AML-193 (cell line): ENCODE measurements at regions not wholly inside any gene's neighbourhood (a gene's known extent, or its start where the extent isn't known, plus 50 kb on each side); places are given as distances from the start of the nearest gene placed in this dataset.
"Not testable (repeated sequence)": the region's sequence is repeated elsewhere in the genome, so short reads cannot be mapped to it uniquely, and the experiment has no call there.

ENCODE experiments used
- DNase-seq, 2 experiments: peaks; one replicate each; lab custom pipeline; 2025; lab: John Stamatoyannopoulos, UW

DNA sequence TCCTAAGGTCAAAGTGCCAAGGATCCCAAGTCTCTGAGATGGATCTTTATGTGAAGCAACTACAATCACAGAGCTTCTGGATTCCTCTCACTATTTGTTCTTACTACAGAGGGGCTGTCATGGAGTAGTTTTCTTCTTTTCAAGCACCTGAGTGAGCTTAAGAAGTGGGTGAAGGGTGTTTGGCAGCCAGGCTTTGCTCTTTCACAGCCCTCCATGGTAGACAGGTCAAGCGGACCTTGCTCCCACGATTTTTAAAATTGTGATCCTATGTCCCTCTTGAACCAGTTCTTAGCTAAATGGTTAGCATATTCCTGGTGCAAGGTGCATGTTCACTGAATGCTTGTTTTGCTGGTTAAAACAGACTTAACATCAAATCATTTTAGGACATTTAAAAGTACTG, 332.2 kb downstream of the GADD45G start:
- DNase-seq: no peak

DNA sequence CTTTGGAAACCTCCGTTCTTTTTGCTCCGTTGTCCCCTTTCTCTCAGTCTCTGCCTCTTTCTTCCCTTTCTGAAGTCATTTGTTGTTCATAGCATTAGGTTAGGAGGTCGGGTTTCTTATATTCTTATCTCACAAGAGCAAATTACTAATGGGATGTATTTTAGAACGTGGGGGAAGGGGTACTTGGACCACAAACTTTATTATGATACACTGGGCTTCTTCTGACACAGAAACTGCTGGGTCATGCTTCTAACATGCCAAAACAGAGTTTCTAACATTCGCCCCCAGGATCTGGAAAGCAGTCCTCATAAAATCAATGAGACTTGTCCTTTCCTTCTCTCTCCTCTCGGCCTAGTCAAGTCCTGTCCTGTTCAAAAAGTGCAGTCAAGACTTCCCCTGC, 334.4 kb downstream of the GADD45G start:
- DNase-seq: no peak

DNA sequence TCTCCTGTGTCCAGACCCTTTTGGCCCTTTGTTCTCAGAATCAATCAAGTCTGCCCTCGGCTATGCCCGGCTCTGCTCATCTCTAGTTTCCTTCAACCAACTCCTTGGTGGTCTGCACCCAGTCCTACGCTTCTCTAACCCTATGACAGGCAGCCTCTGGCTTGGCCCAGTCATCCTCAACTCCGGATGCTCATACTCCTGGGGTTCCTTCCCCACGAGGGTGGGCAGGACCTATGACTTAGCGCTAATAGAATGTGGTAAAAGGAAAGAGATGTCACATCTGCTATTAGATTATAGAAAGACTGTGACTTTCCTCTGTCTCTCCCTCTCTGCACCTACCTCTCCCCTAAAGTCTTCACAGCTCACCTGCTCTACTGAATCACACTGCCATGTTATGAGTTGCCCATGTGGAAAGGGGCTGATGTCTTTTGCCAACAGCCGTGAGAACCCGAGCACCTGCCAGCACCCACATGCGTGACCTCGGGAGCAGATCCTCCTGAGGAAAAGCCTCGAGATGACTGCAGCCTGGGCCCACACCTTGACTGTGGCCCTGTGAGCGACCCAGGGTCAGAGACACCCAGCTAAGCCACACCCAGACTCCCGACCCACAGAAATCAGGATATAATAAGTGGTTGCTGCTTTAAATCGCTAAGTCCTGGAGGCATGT, 334.9 kb downstream of the GADD45G start:
- DNase-seq: no peak

DNA sequence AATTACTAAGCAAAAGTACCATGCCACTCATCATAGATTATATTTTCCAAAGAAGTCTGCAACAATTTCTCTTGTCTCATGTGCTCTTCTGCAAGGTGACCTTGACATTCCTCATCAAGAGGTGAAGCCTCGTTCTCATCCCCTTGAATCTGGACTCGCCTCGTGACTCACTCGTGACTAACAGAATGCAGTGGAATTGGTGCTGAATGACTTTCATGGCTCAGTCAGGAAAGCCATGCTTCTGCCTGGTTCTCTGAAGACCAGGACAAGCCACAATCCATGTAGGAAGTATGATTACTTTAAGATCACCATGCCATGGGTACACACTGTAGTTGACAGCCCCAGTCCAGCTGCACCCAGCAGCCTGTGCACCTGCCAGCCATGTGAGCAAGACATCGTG, 335.8 kb downstream of the GADD45G start:
- DNase-seq: no peak

DNA sequence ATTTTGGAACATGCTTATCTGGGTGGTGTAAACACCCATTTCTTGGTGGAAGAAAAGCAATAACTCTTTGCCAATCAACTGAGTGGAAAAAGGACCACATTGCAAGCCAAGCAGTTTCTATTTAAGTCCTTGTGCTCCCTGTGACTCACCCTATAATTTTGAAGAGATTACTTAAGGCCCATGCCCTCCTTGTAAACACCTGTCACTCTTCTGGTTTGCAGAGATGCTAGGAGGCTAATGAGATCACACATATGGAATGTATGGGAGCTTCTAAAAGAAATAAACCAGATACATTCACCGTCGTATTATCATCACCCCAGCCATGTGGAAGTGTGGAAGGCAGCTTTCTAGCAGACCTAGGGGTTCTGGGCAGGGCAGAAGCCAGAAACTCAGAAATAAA, 337.1 kb downstream of the GADD45G start:
- DNase-seq: no peak

DNA sequence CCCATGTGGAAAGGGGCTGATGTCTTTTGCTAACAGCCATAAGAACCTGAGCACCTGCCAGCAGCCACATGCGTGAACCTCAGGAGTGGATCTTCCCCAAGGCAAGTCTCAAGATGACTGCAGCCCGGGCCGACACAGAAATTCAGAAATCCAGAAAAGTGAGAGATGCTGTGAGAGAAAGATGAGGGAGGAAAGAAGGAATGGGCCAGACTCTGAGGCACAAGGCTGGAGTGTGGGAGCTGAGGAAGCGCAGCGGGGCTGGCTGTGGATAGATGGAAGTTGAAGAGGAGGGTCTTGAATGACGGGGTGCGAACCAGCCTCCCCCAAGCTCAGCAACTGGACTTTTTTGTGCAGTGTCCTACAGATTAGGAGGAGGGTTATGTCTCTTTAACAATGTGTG, 337.8 kb downstream of the GADD45G start:
- DNase-seq: no peak

DNA sequence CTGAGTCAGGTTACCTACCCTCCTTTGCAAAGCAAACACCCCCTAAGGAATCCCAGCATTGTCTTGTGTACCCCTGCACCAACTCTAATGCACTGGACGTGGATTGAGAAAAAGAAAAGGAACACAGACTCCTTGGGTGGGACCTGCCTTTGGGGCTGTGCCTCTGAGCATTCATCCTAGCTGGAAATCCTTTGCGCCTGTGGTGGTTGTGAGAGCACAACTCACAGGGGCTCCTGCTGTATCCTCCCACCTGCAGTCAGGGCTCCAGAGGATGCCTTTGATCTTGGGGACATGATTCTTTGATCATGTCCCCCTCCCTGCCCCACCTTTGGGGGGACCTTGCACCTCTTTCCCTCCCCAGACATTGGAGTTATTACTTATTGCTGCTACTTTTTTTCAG, 338.5 kb downstream of the GADD45G start:
- DNase-seq: no peak

DNA sequence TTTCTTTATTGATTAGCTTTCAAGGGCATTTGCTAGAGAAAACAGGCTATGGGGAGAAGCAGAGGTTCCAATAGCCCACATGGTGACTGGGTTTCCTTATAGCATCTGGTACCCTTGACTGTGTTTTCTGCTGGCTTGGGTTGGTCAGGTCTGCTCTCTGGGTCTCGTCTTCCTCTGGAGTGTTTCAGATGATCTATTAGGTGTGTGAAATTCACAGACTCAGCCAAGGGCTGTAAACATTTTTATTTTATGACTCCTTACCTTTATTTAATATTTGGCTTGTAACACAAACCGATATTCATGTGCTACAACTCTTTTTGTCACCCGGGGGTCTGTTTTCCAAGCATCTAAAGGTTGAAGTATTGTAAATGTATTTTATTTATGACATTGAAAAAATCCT, 338.9 kb downstream of the GADD45G start:
- DNase-seq: no peak

DNA sequence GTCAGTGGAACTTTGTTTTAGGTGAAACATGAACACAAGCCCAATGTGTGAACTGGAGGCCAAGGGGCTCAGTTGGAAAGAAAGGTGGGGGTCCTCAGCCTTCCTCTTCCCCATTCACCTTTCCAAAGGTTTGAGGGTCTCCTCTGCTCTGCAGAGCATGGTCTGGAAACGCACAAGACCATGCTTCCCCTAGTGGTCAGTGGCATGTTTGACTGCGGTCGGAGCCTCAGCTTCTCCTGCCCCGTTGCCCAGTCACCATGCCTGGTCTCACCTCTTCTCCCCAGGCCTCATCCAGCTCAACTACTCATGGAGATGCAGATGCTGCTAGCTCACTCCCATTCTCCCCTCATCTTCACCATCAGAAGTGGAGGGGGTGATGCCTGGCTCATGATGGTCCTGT, 340.3 kb downstream of the GADD45G start:
- no peak for DNase-seq

DNA sequence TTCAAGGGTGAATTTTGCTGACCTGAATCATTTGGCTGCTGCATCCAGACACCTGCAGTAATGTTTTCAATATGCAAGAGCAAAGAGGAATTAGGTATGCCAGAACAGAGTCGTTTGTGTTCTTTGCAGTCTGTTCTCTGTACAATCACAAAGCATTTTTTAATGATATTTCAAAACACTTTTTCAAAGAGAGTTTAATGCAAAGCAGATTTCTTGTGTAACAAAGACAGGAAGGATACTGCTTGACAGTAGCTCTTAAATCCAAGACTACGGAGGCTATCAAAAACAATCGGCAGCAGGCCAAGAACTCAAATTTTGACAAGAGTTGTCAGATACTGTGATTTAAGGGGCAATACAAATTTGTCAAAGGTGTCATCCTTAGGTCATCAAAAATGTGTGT, 341.9 kb downstream of the GADD45G start:
- DNase-seq: no peak

DNA sequence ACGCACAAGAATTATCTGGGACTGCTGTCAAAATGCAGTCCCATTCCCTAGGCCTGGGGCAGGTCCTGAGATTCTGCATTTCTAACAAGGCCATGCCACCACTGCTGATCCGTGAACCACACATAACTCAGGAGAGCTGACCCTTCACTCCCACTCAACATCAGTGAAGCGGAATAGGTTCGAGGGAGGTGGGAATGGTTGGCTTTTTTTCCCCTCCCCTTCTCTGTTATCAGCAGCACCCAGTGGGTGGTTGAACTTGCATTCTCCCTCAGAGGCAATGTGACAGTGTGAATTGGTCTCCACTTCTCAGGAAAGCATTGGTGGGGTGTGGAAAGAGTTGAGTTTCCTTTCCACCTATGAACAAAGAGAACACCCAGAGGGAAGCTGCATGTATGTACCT, 344.3 kb downstream of the GADD45G start:
- no peak for DNase-seq

DNA sequence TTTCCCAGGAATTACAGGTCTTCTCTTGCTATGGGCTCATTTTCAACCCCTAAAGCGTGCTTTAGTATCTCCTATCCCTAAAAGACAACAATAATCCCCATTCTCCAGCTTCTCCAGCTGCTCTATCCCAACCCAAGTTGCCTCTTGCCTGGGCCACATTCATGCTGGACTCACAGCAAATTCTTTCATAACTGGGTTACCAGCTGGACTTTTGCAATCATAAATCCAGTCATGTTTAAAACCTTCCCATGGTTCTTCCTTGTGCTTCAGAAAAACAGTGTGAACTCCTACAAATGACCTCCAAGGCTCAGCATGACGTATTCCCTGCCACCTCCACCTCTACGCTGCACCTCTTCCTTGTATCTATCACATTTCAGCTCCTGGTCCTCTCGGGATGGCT, 346.9 kb downstream of the GADD45G start:
- DNase-seq: no peak

DNA sequence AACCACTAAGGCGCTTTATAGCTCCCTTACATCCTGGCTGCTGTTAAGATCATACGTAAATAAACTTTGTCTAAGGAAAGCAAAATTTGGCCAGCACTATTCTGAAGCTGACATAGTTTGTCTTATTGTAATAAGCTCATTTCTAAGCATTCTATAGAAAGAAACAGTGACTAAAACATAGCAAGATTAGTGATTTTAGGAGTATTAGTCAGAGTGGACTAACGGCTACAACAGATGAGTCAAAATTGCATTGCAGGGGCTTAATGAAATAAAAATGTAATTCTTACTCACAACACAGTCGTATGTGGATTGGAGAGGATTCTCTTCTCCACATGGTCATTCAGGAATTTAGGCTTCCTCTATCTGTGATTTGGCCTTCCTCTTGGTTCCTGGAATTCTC, 347.6 kb downstream of the GADD45G start:
- DNase-seq: no peak

DNA sequence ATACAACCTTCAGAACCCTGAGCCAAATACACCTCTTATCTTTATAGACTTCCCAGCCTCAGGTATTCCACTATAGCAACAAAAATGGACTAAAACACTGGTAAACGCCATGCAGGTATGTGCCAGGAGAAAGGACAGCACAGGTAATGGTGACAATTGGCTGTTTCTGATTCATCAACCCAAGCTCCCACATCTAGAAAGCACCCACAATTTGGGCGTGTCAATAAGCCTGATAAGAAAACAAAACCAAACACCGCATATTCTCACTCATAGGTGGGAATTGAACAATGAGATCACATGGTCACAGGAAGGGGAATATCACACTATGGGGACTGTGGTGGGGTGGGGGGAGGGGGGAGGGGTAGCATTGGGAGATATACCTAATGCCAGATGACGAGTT, 348.5 kb downstream of the GADD45G start:
- DNase-seq: not testable (repeated sequence)

DNA sequence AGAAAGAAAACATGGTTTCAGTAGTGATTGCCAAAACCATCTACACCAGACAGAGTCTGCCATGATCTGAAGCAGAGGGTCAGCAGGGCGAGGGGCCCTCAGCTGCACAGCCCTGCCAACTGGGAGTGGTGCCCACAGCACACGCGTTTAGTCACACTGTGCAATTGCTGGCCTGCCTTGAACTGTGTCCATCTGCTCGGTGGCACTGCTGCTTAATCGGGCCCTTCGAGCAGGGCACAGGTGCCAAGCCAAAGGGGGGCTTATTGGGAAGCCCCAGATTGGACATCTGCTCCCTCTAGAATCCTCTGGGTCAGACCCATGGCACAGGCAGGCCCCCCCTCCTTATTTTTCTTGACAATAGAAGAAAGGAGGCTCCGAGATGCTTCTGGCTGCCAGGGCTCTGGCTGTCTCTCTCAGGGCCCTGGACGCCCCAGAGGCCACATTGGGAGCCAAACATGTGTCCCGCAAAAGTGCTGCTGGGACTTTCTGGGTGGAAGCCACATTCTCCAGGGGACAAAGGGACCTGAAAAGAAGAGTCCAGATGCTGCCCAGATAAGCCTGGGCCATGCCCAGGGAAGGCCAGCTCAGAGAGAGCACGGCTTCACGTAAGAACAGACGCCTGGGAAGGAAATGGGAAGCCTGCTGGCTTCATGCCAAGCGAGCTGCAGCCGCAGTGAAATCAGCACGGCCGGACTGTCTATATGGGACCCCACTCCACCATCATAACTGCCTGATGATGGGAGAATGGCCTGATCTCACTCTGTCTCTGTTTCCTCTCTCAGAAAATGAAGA, 349.2 kb downstream of the GADD45G start:
- no peak for DNase-seq

DNA sequence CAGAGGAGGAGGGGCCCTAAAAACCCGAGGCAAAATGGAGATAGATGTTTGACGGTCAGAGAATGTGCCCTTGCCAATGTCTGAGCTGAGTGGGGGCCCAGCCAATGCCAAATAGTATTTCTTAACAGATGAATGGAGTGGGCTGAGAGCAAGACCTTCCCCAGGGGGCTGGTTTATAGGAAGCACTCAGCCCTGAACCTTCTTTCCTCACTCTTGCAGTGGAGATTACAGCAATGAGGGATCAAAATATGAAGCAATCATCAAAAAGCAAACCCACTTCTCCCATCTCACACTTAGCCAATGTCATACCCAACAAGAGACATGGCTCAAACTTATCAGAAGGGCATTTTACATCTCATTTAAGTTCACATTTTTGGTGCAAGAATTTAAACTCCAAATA, 350.3 kb downstream of the GADD45G start:
- DNase-seq: no peak

DNA sequence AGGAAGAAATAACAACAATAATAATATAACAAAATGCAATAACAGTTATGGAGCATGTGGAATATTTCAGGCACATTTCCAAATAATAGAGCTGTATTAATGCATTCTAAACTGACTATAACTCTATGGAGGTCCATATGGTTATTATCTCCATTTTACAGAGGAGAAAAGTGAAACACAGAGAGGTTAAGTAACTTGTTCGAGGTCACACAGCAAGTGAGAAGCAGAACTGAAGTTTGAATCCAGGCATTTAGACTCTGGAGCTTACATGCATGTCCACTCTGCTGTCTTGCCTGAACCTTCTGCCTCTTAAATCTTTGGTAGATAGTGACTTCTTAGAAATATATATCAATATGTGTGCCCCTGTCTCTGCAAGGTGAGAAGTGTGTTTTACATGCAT, 350.8 kb downstream of the GADD45G start:
- DNase-seq: no peak

DNA sequence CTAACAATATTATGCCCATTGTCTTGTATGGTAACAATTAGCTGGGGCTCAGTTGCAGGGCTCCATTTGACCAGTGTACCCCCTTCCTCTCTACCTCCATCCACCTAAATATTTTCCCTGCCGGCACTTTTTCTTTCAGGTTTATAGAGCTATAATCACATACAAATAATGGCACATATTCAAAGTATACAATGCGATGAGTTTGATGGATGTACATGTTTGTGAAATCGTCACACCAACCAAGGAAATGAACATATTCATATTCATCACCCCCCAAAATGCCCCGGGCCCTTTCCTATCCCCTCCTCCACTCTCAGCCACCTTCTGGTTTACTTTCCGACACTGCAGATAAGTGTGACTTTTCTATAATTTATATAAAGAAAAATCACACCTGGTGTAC, 351.5 kb downstream of the GADD45G start:
- no peak for DNase-seq

DNA sequence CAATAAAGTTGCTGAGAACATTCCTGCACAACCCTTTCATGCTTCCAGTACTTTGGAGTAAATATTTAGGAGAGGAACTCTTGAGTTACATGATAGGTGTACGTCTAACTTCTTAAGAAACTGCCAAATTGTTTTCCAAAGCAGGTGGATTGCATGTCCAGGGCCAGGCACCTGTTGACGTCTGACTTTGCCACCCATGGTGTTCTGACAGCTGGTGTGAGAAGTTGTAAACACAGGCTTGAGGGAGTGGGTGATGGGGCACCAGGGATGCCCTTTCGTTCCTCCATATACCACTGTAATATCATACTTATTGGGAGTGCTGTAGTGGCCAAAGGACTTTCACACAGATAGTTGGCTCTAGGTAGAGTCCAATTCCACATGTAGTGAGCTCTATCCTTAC, 352.1 kb downstream of the GADD45G start:
- DNase-seq: no peak

DNA sequence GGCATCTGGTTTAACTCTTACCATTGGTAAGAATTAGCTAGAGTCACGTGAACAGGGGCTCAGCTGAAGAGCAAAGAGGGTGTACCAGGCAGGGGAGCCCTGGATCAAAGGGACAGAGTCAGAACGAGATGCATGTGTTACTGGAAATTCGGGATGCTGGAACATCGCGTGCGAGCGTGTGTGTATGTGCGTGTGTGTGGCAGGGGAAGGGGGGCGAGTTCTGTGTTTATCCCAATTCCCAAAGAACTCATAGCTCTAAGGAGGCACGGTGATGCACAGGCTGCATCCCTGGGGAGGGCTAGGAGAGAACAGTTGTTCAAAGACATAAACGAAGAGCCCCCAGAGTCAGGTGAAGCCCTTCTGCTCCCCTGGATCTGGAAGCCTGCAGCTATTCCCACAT, 353.3 kb downstream of the GADD45G start:
- no peak for DNase-seq

DNA sequence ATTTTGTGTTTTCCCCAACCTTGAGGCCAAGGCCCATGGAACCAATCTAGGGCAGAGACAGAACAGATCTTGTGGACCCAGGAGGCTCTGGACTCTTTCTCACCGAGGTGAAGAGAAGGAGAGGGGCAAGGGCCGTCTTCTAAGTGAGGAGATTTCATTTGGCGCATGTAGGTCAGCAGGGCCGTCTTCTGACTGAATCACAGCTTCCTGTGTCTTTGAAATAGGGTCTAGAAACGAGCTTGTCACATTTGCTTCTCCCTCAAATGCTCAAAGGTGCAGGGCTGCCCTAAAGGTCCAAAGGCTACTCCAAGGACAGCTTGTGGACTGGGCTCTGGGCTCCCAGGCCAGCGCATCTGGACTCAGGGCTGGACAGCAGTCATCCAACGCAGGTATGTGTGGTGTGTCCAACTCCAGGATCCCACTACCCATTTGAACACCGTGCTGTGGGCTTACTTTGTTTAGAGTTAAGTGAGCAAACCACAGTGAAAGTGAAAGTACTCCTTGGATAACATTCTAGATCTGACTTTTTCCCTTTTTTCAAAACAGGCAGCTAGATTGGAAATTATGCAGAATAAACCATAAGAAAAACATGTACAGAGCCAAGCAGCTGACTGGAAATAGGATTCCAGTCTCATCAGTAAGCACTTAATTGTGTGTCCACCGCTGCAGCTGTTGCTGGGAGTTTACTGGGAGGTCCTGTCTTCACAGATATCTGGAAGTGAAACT, 357.0 kb downstream of the GADD45G start:
- DNase-seq: no peak

DNA sequence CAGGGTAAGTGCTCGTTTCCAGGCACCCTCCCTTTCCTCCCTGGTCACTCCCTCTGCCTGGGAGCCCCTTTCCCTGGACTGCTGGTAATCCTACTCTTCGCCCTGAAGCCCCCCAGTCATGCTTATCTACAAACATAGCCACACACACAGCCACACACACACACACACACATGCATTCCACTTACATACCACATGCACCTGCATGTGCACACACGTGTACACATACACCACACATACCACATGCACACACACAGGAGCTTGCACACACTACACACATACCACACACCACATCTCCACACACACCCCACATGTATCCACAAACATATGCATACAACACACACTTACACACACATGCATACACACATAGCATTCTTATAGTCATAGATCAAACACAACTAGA, 358.5 kb downstream of the GADD45G start:
- DNase-seq: no peak

DNA sequence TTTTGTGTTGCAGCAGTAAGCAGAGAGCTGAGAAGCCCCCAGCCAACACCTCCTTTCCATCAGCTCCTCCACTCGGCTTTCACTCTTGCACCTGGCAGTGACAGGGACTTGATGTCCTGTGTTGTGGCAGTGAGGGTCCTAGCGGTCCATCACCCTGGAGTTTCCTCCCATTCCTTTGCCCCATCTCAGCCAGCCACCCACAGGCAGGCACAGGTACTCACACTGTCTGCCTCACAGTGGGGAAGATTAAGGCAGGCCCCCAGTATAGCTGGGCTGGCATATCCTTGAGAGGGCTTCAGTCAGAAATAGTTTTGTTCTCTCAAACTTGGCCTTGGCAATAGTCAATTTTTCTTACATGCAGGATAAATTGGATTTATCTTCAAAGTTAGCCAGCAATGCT, 362.7 kb downstream of the GADD45G start:
- no peak for DNase-seq
